PC-9 (cell line): ENCODE measurements at regions not wholly inside any gene's neighbourhood (a gene's known extent, or its start where the extent isn't known, plus 50 kb on each side); places are given as distances from the start of the nearest gene placed in this dataset.

Experiments
- CTCF ChIP-seq: fragments of 200-600 bp; sonication (generic); conservative IDR thresholded peaks from 2 replicates; pipeline ENCODE4 v1.6.1; 2017; ENCODE audit warnings: mixed run types, antibody characterized with exemption, mild to moderate bottlenecking, moderate library complexity
- EZH2 ChIP-seq: fragments of 200-600 bp; sonication (generic); IDR thresholded peaks from 2 replicates; pipeline ENCODE4 v1.8.0; 2017; ENCODE audit warnings: antibody characterized with exemption, low read depth

GRCh38 chr3:171949554-171949953 is 89.8 kb upstream of the FNDC3B start:
- no peak for TF ChIP-seq CTCF
- no peak for TF ChIP-seq EZH2
